ENCODE measurements at regions not wholly inside any gene's neighbourhood (a gene's known extent, or its start where the extent isn't known, plus 50 kb on each side); places are given as distances from the start of the nearest gene placed in this dataset.

- no peak for TF ChIP-seq POLR2A (IDR thresholded peaks at IDR 0.05)
- TF ChIP-seq, protein P1, sequence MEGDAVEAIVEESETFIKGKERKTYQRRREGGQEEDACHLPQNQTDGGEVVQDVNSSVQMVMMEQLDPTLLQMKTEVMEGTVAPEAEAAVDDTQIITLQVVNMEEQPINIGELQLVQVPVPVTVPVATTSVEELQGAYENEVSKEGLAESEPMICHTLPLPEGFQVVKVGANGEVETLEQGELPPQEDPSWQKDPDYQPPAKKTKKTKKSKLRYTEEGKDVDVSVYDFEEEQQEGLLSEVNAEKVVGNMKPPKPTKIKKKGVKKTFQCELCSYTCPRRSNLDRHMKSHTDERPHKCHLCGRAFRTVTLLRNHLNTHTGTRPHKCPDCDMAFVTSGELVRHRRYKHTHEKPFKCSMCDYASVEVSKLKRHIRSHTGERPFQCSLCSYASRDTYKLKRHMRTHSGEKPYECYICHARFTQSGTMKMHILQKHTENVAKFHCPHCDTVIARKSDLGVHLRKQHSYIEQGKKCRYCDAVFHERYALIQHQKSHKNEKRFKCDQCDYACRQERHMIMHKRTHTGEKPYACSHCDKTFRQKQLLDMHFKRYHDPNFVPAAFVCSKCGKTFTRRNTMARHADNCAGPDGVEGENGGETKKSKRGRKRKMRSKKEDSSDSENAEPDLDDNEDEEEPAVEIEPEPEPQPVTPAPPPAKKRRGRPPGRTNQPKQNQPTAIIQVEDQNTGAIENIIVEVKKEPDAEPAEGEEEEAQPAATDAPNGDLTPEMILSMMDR (IDR thresholded peaks at IDR 0.05) = no peak
Observed at GRCh38 chr12:126358806-126359205, 1293.6 kb downstream of the AACS start.
